ENCODE measurements at regions not wholly inside any gene's neighbourhood (a gene's known extent, or its start where the extent isn't known, plus 50 kb on each side); places are given as distances from the start of the nearest gene placed in this dataset.

GRCh38 chr4:123230061-123230460, 166.5 kb upstream of the SPRY1 start:
- no peak overlapping the region for H2AFZ ChIP-seq (ENCODE audit: low read length)
- peaks cover 35% of the 10 kb centered on the region for H3K4me1 ChIP-seq (ENCODE audit: insufficient read depth, low read length, poor library complexity, severe bottlenecking)
- no peaks in the 10 kb centered on the region for H4K20me1 ChIP-seq (ENCODE audit: insufficient read depth, low read length, poor library complexity, severe bottlenecking)
- H3K4me3 ChIP-seq (ENCODE audit: low read length, poor library complexity, severe bottlenecking): no peak overlapping the region
- no peak overlapping the region for H3K9ac ChIP-seq (ENCODE audit: low read depth, low read length, poor library complexity, severe bottlenecking)
- no peaks in the 10 kb centered on the region for H3F3A ChIP-seq (ENCODE audit: low read depth)
- no peaks in the 10 kb centered on the region for H3K79me2 ChIP-seq (ENCODE audit: insufficient read depth, low read length)
- no peaks in the 10 kb centered on the region for H3K27me3 ChIP-seq (ENCODE audit: insufficient read depth, low read length, poor library complexity, severe bottlenecking)
- H3K4me2 ChIP-seq (ENCODE audit: low read depth, low read length, poor library complexity, severe bottlenecking): no peak overlapping the region
- H3K36me3 ChIP-seq (ENCODE audit: insufficient read depth, low read length): 0 out of 2 replicates have a peak, but pooled peaks cover 2% of the 10 kb centered on the region
- no peak for TF ChIP-seq EZH2phosphoT487 (IDR thresholded peaks at IDR 0.05; ENCODE audit: borderline replicate concordance)
- no peak for TF ChIP-seq CTCF (conservative IDR thresholded peaks at IDR 0.05; ENCODE audit: low read length)
- no peaks in the 10 kb centered on the region for H3K9me2 ChIP-seq (replicated peaks; ENCODE audit: low read depth, low read length)
- no peaks in the 10 kb centered on the region for H3K9me3 ChIP-seq (ENCODE audit: insufficient read depth, low read depth, low read length)

- TF ChIP-seq EZH2phosphoT487 (IDR thresholded peaks at IDR 0.05; ENCODE audit: borderline replicate concordance): no peak
- H3K27me3 ChIP-seq (ENCODE audit: insufficient read depth, low read length, poor library complexity, severe bottlenecking): no peaks in the 10 kb centered on the region
- peaks cover 40% of the 10 kb centered on the region for H3K4me1 ChIP-seq (ENCODE audit: insufficient read depth, low read length, poor library complexity, severe bottlenecking)
- H4K20me1 ChIP-seq (ENCODE audit: insufficient read depth, low read length, poor library complexity, severe bottlenecking): no peaks in the 10 kb centered on the region
- no peaks in the 10 kb centered on the region for H3K79me2 ChIP-seq (ENCODE audit: insufficient read depth, low read length)
- H3K9ac ChIP-seq (ENCODE audit: low read depth, low read length, poor library complexity, severe bottlenecking): no peak overlapping the region
- H3K36me3 ChIP-seq (ENCODE audit: insufficient read depth, low read length): 0 out of 2 replicates have a peak, but pooled peaks cover 2% of the 10 kb centered on the region
- H3F3A ChIP-seq (ENCODE audit: low read depth): no peaks in the 10 kb centered on the region
- H3K4me3 ChIP-seq (ENCODE audit: low read length, poor library complexity, severe bottlenecking): no peak overlapping the region
- no peak overlapping the region for H3K4me2 ChIP-seq (ENCODE audit: low read depth, low read length, poor library complexity, severe bottlenecking)
- no peak overlapping the region for H2AFZ ChIP-seq (ENCODE audit: low read length)
- no peaks in the 10 kb centered on the region for H3K9me2 ChIP-seq (replicated peaks; ENCODE audit: low read depth, low read length)
- H3K9me3 ChIP-seq (ENCODE audit: insufficient read depth, low read depth, low read length): no peaks in the 10 kb centered on the region
Observed at GRCh38 chr4:123232439-123232838, 164.2 kb upstream of the SPRY1 start.

GRCh38 chr4:123233136-123233768, 163.3 kb upstream of the SPRY1 start:
- no peaks in the 10 kb centered on the region for H3K9me3 ChIP-seq (ENCODE audit: insufficient read depth, low read depth, low read length)
- H3K27me3 ChIP-seq (ENCODE audit: insufficient read depth, low read length, poor library complexity, severe bottlenecking): no peaks in the 10 kb centered on the region
- peak overlapping the region; percentile 0 for H3K9ac ChIP-seq (ENCODE audit: low read depth, low read length, poor library complexity, severe bottlenecking)
- no peaks in the 10 kb centered on the region for H3F3A ChIP-seq (ENCODE audit: low read depth)
- no peak overlapping the region for H3K4me3 ChIP-seq (ENCODE audit: low read length, poor library complexity, severe bottlenecking)
- H3K9me2 ChIP-seq (replicated peaks; ENCODE audit: low read depth, low read length): no peaks in the 10 kb centered on the region
- no peak overlapping the region for H2AFZ ChIP-seq (ENCODE audit: low read length)
- H3K4me2 ChIP-seq (ENCODE audit: low read depth, low read length, poor library complexity, severe bottlenecking): peak overlapping the region; percentile 16
- H4K20me1 ChIP-seq (ENCODE audit: insufficient read depth, low read length, poor library complexity, severe bottlenecking): no peaks in the 10 kb centered on the region
- TF ChIP-seq EZH2phosphoT487 (IDR thresholded peaks at IDR 0.05; ENCODE audit: borderline replicate concordance): no peak
- TF ChIP-seq CTCF (conservative IDR thresholded peaks at IDR 0.05; ENCODE audit: low read length): no peak
- no peaks in the 10 kb centered on the region for H3K79me2 ChIP-seq (ENCODE audit: insufficient read depth, low read length)
- peaks cover 40% of the 10 kb centered on the region for H3K4me1 ChIP-seq (ENCODE audit: insufficient read depth, low read length, poor library complexity, severe bottlenecking)
- H3K36me3 ChIP-seq (ENCODE audit: insufficient read depth, low read length): 0 out of 2 replicates have a peak, but pooled peaks cover 5% of the 10 kb centered on the region

- Histone ChIP-seq H3K9me2 (replicated peaks; ENCODE audit: low read depth, low read length) (no peaks in the 10 kb centered on the region), H3K27me3 (ENCODE audit: insufficient read depth, low read length, poor library complexity, severe bottlenecking) (no peaks in the 10 kb centered on the region), H3K4me1 (ENCODE audit: insufficient read depth, low read length, poor library complexity, severe bottlenecking) (peaks cover 40% of the 10 kb centered on the region), H3K79me2 (ENCODE audit: insufficient read depth, low read length) (no peaks in the 10 kb centered on the region), H3K4me3 (ENCODE audit: low read length, poor library complexity, severe bottlenecking) (no peak overlapping the region), H3K36me3 (ENCODE audit: insufficient read depth, low read length) (0 out of 2 replicates have a peak, but pooled peaks cover 2% of the 10 kb centered on the region), H3F3A (ENCODE audit: low read depth) (no peaks in the 10 kb centered on the region), H3K4me2 (ENCODE audit: low read depth, low read length, poor library complexity, severe bottlenecking) (no peak overlapping the region), H3K9ac (ENCODE audit: low read depth, low read length, poor library complexity, severe bottlenecking) (no peak overlapping the region), H3K9me3 (ENCODE audit: insufficient read depth, low read depth, low read length) (no peaks in the 10 kb centered on the region), H4K20me1 (ENCODE audit: insufficient read depth, low read length, poor library complexity, severe bottlenecking) (no peaks in the 10 kb centered on the region), H2AFZ (ENCODE audit: low read length) (no peak overlapping the region)
- TF ChIP-seq EZH2phosphoT487 (IDR thresholded peaks at IDR 0.05; ENCODE audit: borderline replicate concordance): no peak
- TF ChIP-seq CTCF (conservative IDR thresholded peaks at IDR 0.05; ENCODE audit: low read length): no peak
Observed at GRCh38 chr4:123234955-123235354, 161.6 kb upstream of the SPRY1 start.

All from Loucy (cell line).